Peyer's patch (tissue), 4 donors: ENCODE measurements at regions not wholly inside any gene's neighbourhood (a gene's known extent, or its start where the extent isn't known, plus 50 kb on each side); places are given as distances from the start of the nearest gene placed in this dataset.

Experiments used
- CTCF ChIP-seq, 6 experiments: fragments of 450-650 bp in 4 of 6; fragments of 200-600 bp in 2 of 6; sonication (generic) in 1 of 6; IDR thresholded peaks; one replicate each; pipeline ENCODE4 v1.5.1; 2017 to 2019; ENCODE audit warnings: antibody characterized with exemption in 6 of 6, mild to moderate bottlenecking in 3 of 6, moderate library complexity in 1 of 6
- POLR2A ChIP-seq, 2 donors: fragments of 450-650 bp; IDR thresholded peaks; one replicate each; pipeline ENCODE4 v1.5.1; 2017; ENCODE audit warnings: antibody characterized with exemption in 2 of 2, mild to moderate bottlenecking in 2 of 2, moderate library complexity in 2 of 2

DNA sequence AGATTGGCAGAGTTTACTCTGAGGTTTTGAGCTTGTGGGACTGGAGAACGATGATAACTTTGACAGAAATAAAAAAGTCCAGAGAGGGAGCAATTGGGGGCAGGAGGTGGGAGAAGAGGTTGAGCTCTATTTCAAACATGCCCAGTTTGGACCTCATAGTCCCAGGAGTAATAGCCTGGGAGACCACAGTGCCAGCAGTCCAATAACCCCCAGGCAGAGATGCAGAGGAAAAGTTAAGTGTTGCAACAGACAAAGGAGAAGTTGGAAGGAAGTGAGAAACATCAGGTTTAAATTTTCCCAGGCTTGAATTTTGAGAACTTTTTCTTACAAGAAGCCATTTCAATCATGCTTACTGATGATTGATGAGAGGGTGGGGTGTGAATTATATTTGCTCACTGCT is 117.0 kb upstream of the GHR start:
- TF ChIP-seq CTCF (IDR thresholded peaks at IDR 0.05) (no peak), POLR2A (IDR thresholded peaks at IDR 0.05) (no peak)
